ENCODE measurements at regions not wholly inside any gene's neighbourhood (a gene's known extent, or its start where the extent isn't known, plus 50 kb on each side); places are given as distances from the start of the nearest gene placed in this dataset.

DNA sequence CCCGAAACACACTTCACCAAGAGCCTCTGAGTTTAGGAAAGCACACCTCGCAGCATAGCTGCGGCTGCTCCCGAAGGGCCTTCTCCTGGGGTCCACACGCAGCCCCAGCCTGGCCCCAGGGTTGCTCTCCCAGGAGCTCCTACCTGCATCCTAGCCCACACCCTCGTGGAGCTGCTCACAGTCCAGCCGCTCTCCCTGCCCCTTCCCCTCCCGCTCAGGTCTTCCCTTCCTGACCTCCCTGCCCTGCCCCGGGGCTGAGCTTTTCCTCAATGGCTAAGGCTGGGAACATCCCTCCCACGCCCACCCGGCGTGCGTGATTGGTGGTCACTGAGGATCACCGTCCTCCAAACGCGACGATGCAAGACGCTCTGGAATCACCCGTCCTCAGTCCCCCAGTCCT lies 205.8 kb downstream of the FNDC1 start:
- DNase-seq (ENCODE audit: low spot score) = no peak
- intact Hi-C loops (cut with DNase I) = no loop called here

DNA sequence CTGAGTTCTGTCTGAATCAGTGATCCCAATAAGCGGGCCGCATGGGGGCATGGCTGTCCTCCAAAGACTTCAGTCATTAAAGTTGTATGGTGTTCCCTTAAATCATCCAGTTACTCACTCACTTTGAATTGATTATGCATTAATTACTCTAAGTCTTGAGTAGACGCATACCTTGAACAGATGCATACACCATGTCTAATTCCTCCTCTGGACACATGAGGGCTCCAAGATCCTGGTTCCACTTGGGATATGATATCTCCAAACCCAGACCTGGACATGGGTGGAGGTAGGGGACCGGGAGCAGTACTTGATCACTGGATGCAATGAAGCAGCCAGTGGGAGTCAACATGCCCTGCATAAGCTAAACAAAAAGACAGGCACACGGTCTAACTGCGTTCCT lies 204.5 kb downstream of the FNDC1 start:
- intact Hi-C loops (cut with DNase I) = no loop called here
- DNase-seq (ENCODE audit: low spot score) = no peak

DNA sequence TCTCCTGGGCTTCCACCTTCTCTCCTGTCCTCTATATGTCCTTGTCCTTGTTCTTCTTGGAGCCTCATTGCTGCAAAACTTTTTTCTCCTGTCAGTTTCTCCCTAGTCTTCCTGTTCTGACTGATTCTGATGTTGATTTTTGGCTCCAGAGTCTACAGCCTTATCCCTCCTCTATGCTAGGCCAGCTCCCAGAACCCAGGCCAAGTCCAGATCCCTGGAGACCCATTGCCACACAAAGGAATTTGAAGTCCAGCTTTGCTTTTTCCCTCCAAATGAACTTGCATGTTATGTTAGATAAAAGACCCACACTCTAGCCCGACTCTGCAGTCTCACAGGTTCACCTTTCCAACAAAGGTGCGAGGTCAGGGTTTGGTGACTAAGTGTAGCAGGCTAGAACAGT lies 203.1 kb downstream of the FNDC1 start:
- intact Hi-C loops (cut with DNase I) = no loop called here
- DNase-seq (ENCODE audit: low spot score) = no peak

DNA sequence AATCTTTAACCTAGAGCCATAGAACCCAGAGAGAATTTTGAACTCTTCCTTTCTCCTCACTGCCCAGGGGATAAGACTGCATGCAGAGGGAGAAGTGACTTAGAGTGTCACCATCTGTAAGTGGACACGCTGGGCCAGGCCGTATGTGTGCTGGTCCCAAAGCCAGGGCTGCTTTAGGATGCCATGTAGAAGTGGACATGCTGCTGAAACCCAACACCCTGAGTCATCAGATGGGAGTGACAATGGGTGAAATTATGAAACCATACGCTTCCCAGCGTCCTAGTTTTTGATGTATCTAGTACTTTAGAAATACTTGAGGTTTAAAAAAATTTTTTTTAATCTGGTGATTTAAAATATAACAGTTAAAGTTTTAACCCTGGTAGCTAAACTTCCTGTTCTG lies 191.1 kb downstream of the FNDC1 start:
- intact Hi-C loops (cut with DNase I) = no loop called here
- no peak for DNase-seq (ENCODE audit: low spot score)

DNA sequence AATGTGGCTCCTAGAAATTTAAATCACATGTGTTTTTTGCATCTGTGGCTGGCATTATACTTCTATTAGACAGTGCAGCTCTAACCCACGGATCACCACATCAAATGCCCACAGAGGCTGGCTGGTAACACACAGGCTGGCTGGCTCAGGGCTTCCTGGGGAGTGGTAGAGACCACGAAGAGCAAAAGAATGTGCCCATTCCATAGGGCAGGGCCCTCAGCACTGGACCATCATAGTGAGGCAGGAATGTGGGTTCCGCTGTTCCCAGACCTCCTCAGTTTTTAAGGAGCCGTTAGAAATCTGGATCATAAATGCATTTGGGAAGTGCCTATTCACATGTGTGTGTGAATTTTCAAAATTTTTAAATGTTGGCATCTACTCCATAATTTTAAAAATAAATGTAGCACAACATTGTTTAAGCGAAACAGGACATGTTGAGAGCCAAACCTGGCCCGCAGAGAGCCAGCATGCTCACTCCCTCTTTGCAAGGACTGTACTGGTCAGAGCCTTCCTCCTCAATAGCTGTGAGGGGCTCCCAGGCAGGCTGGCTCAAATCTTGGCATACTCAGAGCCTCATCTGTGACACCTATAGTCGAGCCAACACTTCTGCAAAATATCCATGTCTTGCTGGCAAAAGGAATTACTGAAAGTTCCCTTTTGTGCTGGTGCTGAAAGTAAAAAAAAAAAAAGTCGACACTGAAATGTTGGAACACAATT lies 190.5 kb downstream of the FNDC1 start:
- no peak for DNase-seq (ENCODE audit: low spot score)
- intact Hi-C loops (cut with DNase I) = no loop called here

DNA sequence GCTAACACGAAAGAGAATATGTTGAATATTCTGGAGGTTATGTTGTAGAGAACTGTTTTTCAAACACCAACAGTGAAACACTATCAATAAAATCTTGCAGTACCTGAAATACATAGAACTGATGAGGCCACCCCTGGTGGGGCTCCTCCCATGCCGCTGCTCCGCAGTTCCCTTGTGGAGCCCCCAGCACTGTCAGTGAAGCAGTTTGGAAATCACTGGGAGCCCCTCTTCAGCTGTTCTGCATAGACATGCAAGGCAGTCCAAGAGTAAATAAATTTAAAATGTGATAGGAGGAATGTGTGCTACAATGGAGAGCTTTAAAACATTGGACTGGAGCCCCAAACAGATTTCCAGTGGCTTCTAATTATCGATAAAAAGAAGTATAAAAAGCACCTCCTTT lies 189.4 kb downstream of the FNDC1 start:
- intact Hi-C loops (cut with DNase I) = no loop called here
- no peak for DNase-seq (ENCODE audit: low spot score)

DNA sequence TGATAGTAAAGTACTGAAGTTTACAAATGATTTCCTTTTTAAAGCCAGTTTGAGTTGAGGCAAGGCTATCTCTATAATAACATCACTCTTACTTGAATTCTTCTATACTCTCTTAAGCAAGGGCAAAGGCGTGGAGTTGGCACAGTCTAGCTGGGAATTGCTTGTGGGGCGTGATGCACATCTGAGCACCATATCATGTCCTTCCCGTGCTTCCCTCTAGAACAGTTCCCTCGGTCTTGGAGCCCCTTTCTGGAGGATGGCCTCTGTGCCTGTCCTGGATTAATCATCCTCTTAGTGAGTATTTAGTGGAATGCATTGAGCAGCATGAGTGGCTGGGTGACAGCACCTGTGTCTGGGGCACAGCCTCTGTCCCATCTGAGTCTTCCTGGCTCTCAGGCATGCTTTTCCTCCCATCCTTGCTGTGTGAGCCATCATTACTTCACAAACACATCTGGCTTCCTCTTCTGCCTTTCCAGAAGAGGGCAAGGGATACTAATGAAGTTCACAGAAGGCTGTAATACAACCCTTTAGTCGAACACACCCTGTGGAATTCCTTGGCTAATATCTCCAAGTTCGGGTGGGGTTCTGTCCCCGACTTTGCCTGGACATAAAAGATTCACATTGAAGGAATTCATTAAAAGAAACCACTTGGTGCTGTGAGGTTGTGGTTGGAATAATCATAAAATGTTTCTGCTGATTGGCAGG lies 188.2 kb downstream of the FNDC1 start:
- no peak for DNase-seq (ENCODE audit: low spot score)
- intact Hi-C loops (cut with DNase I) = no loop called here

DNA sequence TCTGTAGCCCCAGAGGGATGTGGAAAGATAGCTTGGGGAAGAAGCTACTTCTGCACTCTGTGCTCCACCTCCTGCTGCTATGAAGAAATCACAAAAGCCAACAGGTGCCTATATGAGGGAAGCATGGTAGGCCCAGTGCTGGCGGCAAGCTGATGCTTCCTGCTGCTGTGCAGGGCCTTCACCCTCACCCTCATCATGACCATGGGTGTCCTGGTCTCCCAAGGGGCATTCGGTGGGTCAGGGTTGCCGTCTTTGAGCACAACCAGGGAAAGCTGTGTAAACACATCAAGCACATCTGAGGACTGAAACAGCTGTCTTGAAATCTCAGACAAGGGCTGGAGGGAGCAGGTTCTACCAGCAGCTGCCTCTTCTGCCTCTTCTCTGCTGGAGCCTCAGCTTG lies 184.0 kb downstream of the FNDC1 start:
- DNase-seq (ENCODE audit: low spot score) = no peak
- intact Hi-C loops (cut with DNase I) = no loop called here

DNA sequence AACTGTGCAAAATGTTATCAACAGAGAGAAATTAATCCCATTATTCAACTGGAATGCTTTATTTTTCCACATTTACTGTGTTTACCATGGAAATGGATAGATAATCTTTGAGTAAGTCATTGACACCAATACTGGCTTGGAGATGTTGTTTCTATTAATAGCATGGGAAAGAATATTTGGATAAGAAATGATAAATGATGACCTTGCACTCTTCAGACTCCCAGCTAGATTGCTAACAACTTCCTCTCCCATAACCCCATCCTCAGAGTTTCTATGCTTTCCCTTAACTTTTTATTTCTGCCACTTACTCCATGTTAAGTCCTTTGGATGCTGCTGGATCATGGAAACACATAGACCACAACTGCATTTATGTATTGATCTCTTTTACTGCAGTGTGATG lies 182.5 kb downstream of the FNDC1 start:
- intact Hi-C loops (cut with DNase I) = no loop called here
- no peak for DNase-seq (ENCODE audit: low spot score)

DNA sequence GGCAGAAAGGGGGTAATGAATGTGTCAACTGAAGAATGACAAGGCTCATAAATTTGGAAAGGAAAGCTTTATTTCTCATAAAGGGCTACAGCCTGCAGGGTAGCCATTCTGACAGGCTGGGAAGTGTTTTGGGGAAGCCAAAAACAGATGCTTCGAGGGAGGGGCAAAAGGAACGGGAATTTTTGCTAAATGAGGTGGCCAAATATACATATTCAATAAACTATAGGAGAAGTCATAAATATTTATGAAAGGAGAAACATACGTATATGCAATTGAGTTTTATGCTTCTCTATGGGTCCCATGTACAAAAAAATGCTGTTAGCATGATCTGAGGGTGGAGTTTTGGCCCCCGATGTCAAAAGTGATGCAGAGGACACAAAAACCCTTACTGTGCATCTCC lies 180.7 kb downstream of the FNDC1 start:
- DNase-seq (ENCODE audit: low spot score) = no peak
- intact Hi-C loops (cut with DNase I) = no loop called here

DNA sequence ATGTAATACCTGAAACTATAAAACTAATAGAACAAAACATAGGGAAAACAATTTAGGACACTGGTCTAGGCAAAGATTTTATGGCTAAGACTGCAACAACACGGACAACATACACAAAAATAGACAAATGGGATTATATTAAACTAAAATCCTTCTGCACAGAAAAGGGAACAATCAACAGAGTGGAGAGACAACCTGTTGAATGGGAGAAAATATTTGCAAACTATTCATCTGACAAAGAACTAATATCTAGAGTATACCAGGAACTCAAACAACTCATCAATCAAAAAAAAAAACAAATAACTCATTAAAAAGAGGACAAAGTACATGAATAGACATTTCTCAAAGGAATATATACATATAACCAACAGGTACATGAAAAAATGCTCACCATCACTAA lies 174.5 kb downstream of the FNDC1 start:
- DNase-seq (ENCODE audit: low spot score) = no peak
- intact Hi-C loops (cut with DNase I) = no loop called here

DNA sequence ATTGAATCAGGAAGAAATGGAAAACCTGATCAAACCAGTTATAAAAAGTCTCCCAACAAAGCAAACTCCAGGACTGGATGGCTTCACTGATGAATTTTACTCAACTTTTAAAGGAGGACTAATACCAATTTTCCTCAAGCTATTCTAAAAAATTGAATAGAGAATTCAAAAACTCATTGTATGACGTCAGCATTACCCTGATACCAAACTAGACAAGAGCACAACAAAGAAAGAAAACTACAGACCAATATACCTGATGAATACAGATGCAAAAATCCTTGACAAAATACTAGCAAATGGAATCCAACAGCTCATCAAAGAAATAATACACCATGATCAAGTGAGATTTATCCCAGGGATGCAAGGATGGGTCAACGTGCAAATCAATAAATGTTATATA lies 172.9 kb downstream of the FNDC1 start:
- intact Hi-C loops (cut with DNase I) = no loop called here

DNA sequence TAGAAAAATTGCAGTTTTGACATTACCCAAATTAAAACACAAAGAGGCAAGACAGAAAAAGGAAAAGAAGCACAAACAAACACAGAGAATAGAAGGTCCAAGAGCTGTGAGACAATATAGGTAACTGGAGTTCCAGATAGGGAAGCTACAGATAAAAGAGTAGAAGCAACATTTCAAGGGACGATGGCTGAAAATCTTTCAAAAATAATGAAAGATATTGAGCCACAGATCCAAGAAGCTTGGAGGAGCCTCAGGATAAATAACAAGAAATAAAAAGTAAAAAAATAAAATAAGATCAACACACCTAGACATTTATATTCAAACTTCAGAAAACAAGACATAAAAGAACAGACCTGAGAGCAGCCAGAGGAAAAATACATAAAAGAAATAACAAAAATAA lies 164.9 kb downstream of the FNDC1 start:
- intact Hi-C loops (cut with DNase I) = no loop called here
- DNase-seq (ENCODE audit: low spot score) = no peak

More for the DNA sequence above, 172.9 kb downstream of the FNDC1 start:
- no peak for DNase-seq (ENCODE audit: low spot score)

DNA sequence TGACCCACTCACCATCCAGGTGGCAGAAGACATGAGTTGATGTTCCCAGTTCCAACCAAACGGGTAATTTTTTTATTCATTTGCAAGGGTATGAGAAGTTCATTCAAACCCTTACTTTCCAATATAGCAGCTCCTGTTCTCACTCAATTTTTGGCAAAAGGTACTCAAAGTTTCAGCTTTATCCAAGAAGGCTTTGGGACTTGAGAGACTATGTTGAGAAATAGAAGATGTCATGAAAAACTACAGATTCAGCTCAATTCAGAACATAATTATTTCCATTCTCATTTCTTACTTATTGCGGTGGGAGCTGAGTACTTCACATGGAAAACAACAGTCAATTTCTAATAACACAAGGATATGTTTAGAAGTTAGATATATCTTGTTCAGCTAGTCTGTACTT lies 162.3 kb downstream of the FNDC1 start:
- DNase-seq (ENCODE audit: low spot score) = no peak
- intact Hi-C loops (cut with DNase I) = no loop called here

DNA sequence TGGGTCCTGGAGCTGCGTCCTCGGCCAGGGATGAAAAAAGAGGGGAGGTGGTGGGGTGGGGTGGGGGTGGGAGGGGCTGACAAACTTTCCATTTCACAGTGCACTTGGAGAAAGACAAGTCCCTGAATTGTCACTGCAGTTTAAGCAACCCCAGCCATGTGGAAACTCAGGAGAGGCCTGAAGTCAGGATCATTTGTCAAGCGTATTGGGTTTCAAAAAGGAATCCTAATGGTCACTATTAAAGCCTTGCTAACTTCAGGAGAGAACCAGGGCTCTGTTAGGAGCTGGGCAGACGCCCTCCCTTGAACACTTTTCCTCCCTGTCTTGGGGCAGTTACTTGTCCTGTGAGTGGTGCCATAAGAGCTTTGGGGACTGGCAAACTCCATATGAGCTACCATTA lies 159.9 kb downstream of the FNDC1 start:
- intact Hi-C loops (cut with DNase I) = no loop called here
- DNase-seq (ENCODE audit: low spot score) = no peak

DNA sequence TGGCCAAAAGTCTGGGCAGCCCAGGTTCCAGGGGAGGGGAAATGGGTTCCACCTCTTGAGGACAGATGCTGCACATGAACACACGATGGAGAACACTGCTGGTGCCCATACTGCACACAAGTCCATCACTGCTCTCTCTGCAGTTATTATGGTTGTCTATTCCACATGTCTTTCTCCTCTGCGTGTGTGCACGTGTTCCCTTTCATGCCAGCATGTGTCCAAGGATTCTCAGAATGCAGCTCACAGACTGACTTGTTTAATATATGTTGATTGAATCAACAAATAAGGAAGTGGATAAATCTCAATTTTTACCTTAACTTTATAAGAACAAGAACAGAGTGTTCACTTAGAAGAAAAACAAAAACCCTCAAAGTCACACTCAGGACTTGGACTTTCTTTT lies 158.9 kb downstream of the FNDC1 start:
- intact Hi-C loops (cut with DNase I) = no loop called here

DNA sequence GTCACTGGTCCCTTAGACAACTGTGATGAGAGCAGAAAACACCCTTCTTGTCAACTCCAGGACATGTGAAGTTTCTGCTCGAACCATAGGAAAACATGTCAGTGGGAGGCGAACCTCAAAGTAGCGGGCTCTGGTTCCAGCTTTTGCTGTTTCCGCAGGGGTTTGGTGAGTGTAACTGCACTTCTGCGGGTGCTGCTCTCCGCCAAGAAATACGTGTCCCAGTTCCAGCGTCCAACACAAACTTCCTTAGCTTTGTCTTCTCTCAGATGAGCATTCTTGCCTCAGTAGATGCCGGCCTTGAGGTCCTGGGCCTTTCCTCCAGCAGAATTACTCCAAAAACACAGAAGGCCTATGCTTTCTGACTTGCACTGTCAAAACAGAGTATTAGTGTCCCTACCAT lies 156.3 kb downstream of the FNDC1 start:
- no peak for DNase-seq (ENCODE audit: low spot score)
- intact Hi-C loops (cut with DNase I) = no loop called here

More for the DNA sequence above, 158.9 kb downstream of the FNDC1 start:
- DNase-seq (ENCODE audit: low spot score) = no peak

DNA sequence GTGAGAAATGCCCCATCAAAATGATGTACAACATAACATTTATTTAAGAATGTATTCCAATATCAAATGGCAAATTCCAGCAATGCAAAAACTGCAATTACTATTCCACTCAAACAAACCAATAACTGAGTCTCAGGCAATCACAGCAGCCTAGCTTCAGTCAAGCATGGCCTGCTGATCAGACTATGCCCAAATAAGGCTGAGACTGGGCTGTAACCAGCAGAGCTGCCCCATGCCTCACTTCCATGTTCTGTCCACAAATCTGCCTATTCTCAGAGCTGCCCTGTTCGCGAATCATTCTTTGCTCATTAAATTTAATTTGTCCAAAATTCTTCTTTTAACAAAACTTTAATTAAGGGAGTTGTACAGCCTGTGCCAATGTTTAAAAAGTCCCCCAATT lies 155.4 kb downstream of the FNDC1 start:
- intact Hi-C loops (cut with DNase I) = no loop called here

More for the DNA sequence above, 155.4 kb downstream of the FNDC1 start:
- no peak for DNase-seq (ENCODE audit: low spot score)
